Lower leg skin (tissue), 3 donors: ENCODE measurements at regions not wholly inside any gene's neighbourhood (a gene's known extent, or its start where the extent isn't known, plus 50 kb on each side); places are given as distances from the start of the nearest gene placed in this dataset.

Experiments
- POLR2A ChIP-seq, 2 donors: fragments of 450-650 bp; IDR thresholded peaks; one replicate each; pipeline ENCODE4 v1.6.1; 2016 to 2017; ENCODE audit warnings: antibody characterized with exemption in 2 of 2, mild to moderate bottlenecking in 1 of 2, moderate library complexity in 1 of 2
- TF ChIP-seq, protein P1 (sequence below), 3 donors: fragments of 450-650 bp; IDR thresholded peaks; one replicate each; pipeline ENCODE4 v1.5.1; 2016; ENCODE audit warnings: antibody characterized with exemption in 3 of 3, mild to moderate bottlenecking in 3 of 3, moderate library complexity in 2 of 3

- TF ChIP-seq, protein P1, sequence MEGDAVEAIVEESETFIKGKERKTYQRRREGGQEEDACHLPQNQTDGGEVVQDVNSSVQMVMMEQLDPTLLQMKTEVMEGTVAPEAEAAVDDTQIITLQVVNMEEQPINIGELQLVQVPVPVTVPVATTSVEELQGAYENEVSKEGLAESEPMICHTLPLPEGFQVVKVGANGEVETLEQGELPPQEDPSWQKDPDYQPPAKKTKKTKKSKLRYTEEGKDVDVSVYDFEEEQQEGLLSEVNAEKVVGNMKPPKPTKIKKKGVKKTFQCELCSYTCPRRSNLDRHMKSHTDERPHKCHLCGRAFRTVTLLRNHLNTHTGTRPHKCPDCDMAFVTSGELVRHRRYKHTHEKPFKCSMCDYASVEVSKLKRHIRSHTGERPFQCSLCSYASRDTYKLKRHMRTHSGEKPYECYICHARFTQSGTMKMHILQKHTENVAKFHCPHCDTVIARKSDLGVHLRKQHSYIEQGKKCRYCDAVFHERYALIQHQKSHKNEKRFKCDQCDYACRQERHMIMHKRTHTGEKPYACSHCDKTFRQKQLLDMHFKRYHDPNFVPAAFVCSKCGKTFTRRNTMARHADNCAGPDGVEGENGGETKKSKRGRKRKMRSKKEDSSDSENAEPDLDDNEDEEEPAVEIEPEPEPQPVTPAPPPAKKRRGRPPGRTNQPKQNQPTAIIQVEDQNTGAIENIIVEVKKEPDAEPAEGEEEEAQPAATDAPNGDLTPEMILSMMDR (IDR thresholded peaks at IDR 0.05), result no peak
- no peak for TF ChIP-seq POLR2A (IDR thresholded peaks at IDR 0.05)
These were observed 103.0 kb upstream of the RARB start for GRCh38 chr3:25324954-25325655.
